ENCODE measurements at regions not wholly inside any gene's neighbourhood (a gene's known extent, or its start where the extent isn't known, plus 50 kb on each side); places are given as distances from the start of the nearest gene placed in this dataset.

GRCh38 chr1:79543394-79543793, 536.9 kb upstream of the ADGRL4 start:
- 96% methylated on average over 3 of the region's 3 CpGs; no CpG with 5 or more reads in 1 of the 2 experiments for WGBS, 2 experiments (ENCODE audit: extremely low coverage in 1 of 2, insufficient coverage in 1 of 2, insufficient read length in 1 of 2, insufficient replicate concordance in 2 of 2, low coverage in 1 of 2, low lambda C conversion rate in 2 of 2, missing lambda C conversion rate in 1 of 2)
- Histone ChIP-seq H3K56ac (replicated peaks; ENCODE audit: insufficient read length, low read depth, low read length) (no peak overlapping the region), H3K4me2 (ENCODE audit: insufficient read depth in 1 of 2, low read depth in 2 of 2, low read length in 2 of 2) (no peak overlapping the region), H3K79me1 (ENCODE audit: low read depth, low read length) (no peaks in the 10 kb centered on the region), H3K79me2 (ENCODE audit: control insufficient read depth in 1 of 2, insufficient read depth in 2 of 2, low read length in 2 of 2) (no peaks in the 10 kb centered on the region), H3K23me2 (ENCODE audit: low read depth, low read length) (no peaks in the 10 kb centered on the region), H2BK15ac (ENCODE audit: low read length) (no peak overlapping the region), H2BK120ac (replicated peaks; ENCODE audit: low read depth, low read length) (no peak overlapping the region), H3K36me3 (ENCODE audit: control insufficient read depth in 2 of 4, insufficient read depth in 4 of 4, low read length in 3 of 4) (no peaks in the 10 kb centered on the region), H2BK12ac (ENCODE audit: low read depth, low read length) (no peak overlapping the region), H3K14ac (ENCODE audit: insufficient read length) (no peak overlapping the region), H4K5ac (ENCODE audit: insufficient read length, low read depth, low read length) (no peak overlapping the region), H2BK5ac (ENCODE audit: low read depth, low read length) (no peak overlapping the region), H3K27me3 (replicated peaks in 1 of 4; ENCODE audit: control insufficient read depth in 3 of 4, extremely low read depth in 1 of 4, insufficient read depth in 3 of 4, low read length in 3 of 4) (no peaks in the 10 kb centered on the region), H3K18ac (ENCODE audit: extremely low read depth, low read length) (no peak overlapping the region), H3K27ac (ENCODE audit: low read depth, low read length) (no peak overlapping the region), H2AK5ac (ENCODE audit: low read depth, low read length) (no peak overlapping the region), H2BK20ac (ENCODE audit: low read length) (no peak overlapping the region), H3K23ac (ENCODE audit: insufficient read length) (no peak overlapping the region), H4K8ac (ENCODE audit: extremely low read depth, insufficient read depth, low read length) (no peak overlapping the region), H3K9me3 (ENCODE audit: insufficient read depth in 2 of 2, low read depth in 1 of 2, low read length in 1 of 2) (no peaks in the 10 kb centered on the region), H2AFZ (ENCODE audit: low read length) (no peak overlapping the region), H4K91ac (replicated peaks; ENCODE audit: insufficient read length, low read length) (no peak overlapping the region), H3K9ac (replicated peaks in 1 of 4; ENCODE audit: extremely low read depth in 1 of 4, low read depth in 3 of 4, low read length in 3 of 4) (no peak overlapping the region), H3K4ac (replicated peaks; ENCODE audit: insufficient read length, low read depth, low read length) (no peak overlapping the region), H3K4me3 (ENCODE audit: extremely low read depth in 1 of 4, insufficient read depth in 2 of 4, low read depth in 3 of 4, low read length in 4 of 4) (no peak overlapping the region), H3K4me1 (replicated peaks in 1 of 4; ENCODE audit: control insufficient read depth in 3 of 4, insufficient read depth in 4 of 4, low read length in 3 of 4) (no peaks in the 10 kb centered on the region), H4K20me1 (replicated peaks in 1 of 2; ENCODE audit: control insufficient read depth in 1 of 2, insufficient read depth in 2 of 2, low read length in 2 of 2) (no peaks in the 10 kb centered on the region)
- no peak for FAIRE-seq
- DNase-seq (ENCODE audit: low read depth in 1 of 2, low spot score in 2 of 2): no peak
- POLR2A ChIA-PET (ENCODE audit: partially characterized antibody): no interaction called here
- CTCF ChIA-PET (ENCODE audit: partially characterized antibody): interaction anchor here (0.6 kb wide), 1 partner anchor 67 kb away, joined by 3 read pairs; no protein-coding TSS in a partner anchor
- no peak for TF ChIP-seq BACH1 (IDR thresholded peaks at IDR 0.05; ENCODE audit: low read length)
- no peak for TF ChIP-seq FOSL1 (IDR thresholded peaks at IDR 0.05; ENCODE audit: insufficient read depth, low read depth, low read length)
- no peak for TF ChIP-seq SAP30 (IDR thresholded peaks at IDR 0.05; ENCODE audit: insufficient read depth, insufficient replicate concordance, low read length)
- no peak for TF ChIP-seq PHF8 (conservative IDR thresholded peaks at IDR 0.05; ENCODE audit: low read depth, low read length)
- TF ChIP-seq, protein P1, sequence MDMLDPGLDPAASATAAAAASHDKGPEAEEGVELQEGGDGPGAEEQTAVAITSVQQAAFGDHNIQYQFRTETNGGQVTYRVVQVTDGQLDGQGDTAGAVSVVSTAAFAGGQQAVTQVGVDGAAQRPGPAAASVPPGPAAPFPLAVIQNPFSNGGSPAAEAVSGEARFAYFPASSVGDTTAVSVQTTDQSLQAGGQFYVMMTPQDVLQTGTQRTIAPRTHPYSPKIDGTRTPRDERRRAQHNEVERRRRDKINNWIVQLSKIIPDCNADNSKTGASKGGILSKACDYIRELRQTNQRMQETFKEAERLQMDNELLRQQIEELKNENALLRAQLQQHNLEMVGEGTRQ (IDR thresholded peaks at IDR 0.05; ENCODE audit: low read length): no peak
- TF ChIP-seq SP2 (IDR thresholded peaks at IDR 0.05; ENCODE audit: low read length): no peak
- TF ChIP-seq POLR2AphosphoS5 (IDR thresholded peaks at IDR 0.05; ENCODE audit: low read depth, low read length): no peak
- no peak for TF ChIP-seq RBBP5 (IDR thresholded peaks at IDR 0.05; ENCODE audit: borderline replicate concordance, low read depth, low read length)
- TF ChIP-seq MAX (IDR thresholded peaks at IDR 0.05): no peak
- no peak for TF ChIP-seq EP300 (IDR thresholded peaks at IDR 0.05; ENCODE audit: borderline replicate concordance in 1 of 2, low read depth in 2 of 2, low read length in 2 of 2)
- no peak for TF ChIP-seq TEAD4 (IDR thresholded peaks at IDR 0.05; ENCODE audit: low read depth, low read length)
- no peak for TF ChIP-seq SIN3A (conservative IDR thresholded peaks at IDR 0.05 in 1 of 2, IDR thresholded peaks at IDR 0.05 in 1 of 2; ENCODE audit: low read depth in 1 of 2, low read length in 2 of 2)
- TF ChIP-seq SP1 (IDR thresholded peaks at IDR 0.05; ENCODE audit: low read depth, low read length): no peak
- no peak for TF ChIP-seq CHD1 (IDR thresholded peaks at IDR 0.05; ENCODE audit: low read depth, low read length)

Data from H1 (cell line).